Stimulated activated naive CD8-positive, alpha-beta T cell treated with anti-CD3 and anti-CD28 coated beads, Interleukin-15, Interleukin-2, amounts not matched to agents 100 U/mL and 50 U/mL, for 24 hours (primary cell): ENCODE measurements at regions not wholly inside any gene's neighbourhood (a gene's known extent, or its start where the extent isn't known, plus 50 kb on each side); places are given as distances from the start of the nearest gene placed in this dataset.

Source experiments
- ATAC-seq: fragments of 150-1000 bp; cut with Tn5 transposase; one replicate; pipeline ENCODE4 v1.10.0; 2021
- DNase-seq: peaks from one replicate; pipeline ENCODE4 v3.0.0; 2021

GRCh38 chr11:69931060-69931910 is 112.1 kb upstream of the FGF3 start:
- DNase-seq (no peak), ATAC-seq (no peak)

- no peak for DNase-seq
- no peak for ATAC-seq
Measured at GRCh38 chr11:69931994-69932910, 113.0 kb upstream of the FGF3 start.

GRCh38 chr11:69934861-69935494 is 115.8 kb upstream of the FGF3 start:
- ATAC-seq: no peak
- no peak for DNase-seq

GRCh38 chr11:69935941-69936505 is 116.8 kb upstream of the FGF3 start:
- DNase-seq: no peak
- no peak for ATAC-seq

- ATAC-seq: no peak
- DNase-seq: no peak
Measured at GRCh38 chr11:69936771-69937170, 117.6 kb upstream of the FGF3 start.

- DNase-seq (no peak), ATAC-seq (no peak)
Measured at GRCh38 chr11:69938206-69938605, 119.0 kb upstream of the FGF3 start.

GRCh38 chr11:69939551-69940245 is 120.5 kb upstream of the FGF3 start:
- DNase-seq (no peak), ATAC-seq (no peak)

- DNase-seq (no peak), ATAC-seq (no peak)
Measured at GRCh38 chr11:69940246-69940610, 121.0 kb upstream of the FGF3 start.

- no peak for ATAC-seq
- DNase-seq: no peak
Measured at GRCh38 chr11:69941546-69942332, 122.5 kb upstream of the FGF3 start.

GRCh38 chr11:69942333-69942820 is 123.2 kb upstream of the FGF3 start:
- ATAC-seq: no peak
- DNase-seq: no peak

GRCh38 chr11:69943066-69943465 is 123.8 kb upstream of the FGF3 start:
- ATAC-seq (no peak), DNase-seq (no peak)

GRCh38 chr11:69943506-69943905 is 124.3 kb upstream of the FGF3 start:
- no peak for ATAC-seq
- no peak for DNase-seq

- ATAC-seq: no peak
- no peak for DNase-seq
Measured at GRCh38 chr11:69944146-69944795, 125.1 kb upstream of the FGF3 start.

GRCh38 chr11:69945157-69945556 is 125.9 kb upstream of the FGF3 start:
- ATAC-seq (no peak), DNase-seq (no peak)

GRCh38 chr11:69947059-69947792 is 128.0 kb upstream of the FGF3 start:
- ATAC-seq: no peak
- DNase-seq: no peak

- no peak for DNase-seq
- no peak for ATAC-seq
Measured at GRCh38 chr11:69947793-69948255, 128.6 kb upstream of the FGF3 start.

- ATAC-seq (no peak), DNase-seq (no peak)
Measured at GRCh38 chr11:69948256-69949141, 129.3 kb upstream of the FGF3 start.

GRCh38 chr11:69949327-69949726 is 128.8 kb upstream of the ANO1 start:
- no peak for DNase-seq

More at GRCh38 chr11:69949327-69949726, 128.8 kb upstream of the ANO1 start:
- no peak for ATAC-seq
